Gastrocnemius medialis (tissue), 4 donors: ENCODE measurements at regions not wholly inside any gene's neighbourhood (a gene's known extent, or its start where the extent isn't known, plus 50 kb on each side); places are given as distances from the start of the nearest gene placed in this dataset.

Experiments used
- CTCF ChIP-seq, 5 experiments: fragments of 450-650 bp in 3 of 5; fragments of 200-600 bp in 2 of 5; sonication (generic) in 2 of 5; IDR thresholded peaks in 4 of 5; conservative IDR thresholded peaks in 1 of 5; 1 replicate in 4 of 5; 2 replicates in 1 of 5; pipeline ENCODE4 v1.5.1; 2016 to 2019; ENCODE audit warnings: antibody characterized with exemption in 5 of 5, mild to moderate bottlenecking in 3 of 5, moderate library complexity in 3 of 5
- POLR2A ChIP-seq, 2 donors: fragments of 450-650 bp; IDR thresholded peaks; one replicate each; pipeline ENCODE4 v1.6.1; 2017; ENCODE audit warnings: antibody characterized with exemption in 2 of 2, mild to moderate bottlenecking in 2 of 2, moderate library complexity in 2 of 2

GRCh38 chr18:29874519-29875098 lies 1167.9 kb downstream of the DSC3 start:
- no peak for TF ChIP-seq POLR2A (IDR thresholded peaks at IDR 0.05)
- no peak for TF ChIP-seq CTCF (IDR thresholded peaks at IDR 0.05 in 4 of 5, conservative IDR thresholded peaks at IDR 0.05 in 1 of 5)
